KMS-11 (cell line): ENCODE measurements at regions not wholly inside any gene's neighbourhood (a gene's known extent, or its start where the extent isn't known, plus 50 kb on each side); places are given as distances from the start of the nearest gene placed in this dataset.

Experiments used
- H2AFZ ChIP-seq: fragments of 200-600 bp; sonication (generic); 2 replicates; pipeline ENCODE4 v1.6.1; 2016; ENCODE audit warnings: antibody characterized with exemption, mixed run types, low read depth
- H3K27ac ChIP-seq: fragments of 200-600 bp; sonication (generic); 2 replicates; pipeline ENCODE4 v1.6.1; 2016; ENCODE audit warnings: mild to moderate bottlenecking, mixed run types
- H3K27me3 ChIP-seq: fragments of 200-600 bp; sonication (generic); 2 replicates; pipeline ENCODE4 v1.6.1; 2017; ENCODE audit warnings: mild to moderate bottlenecking, low read depth, mixed run types, moderate library complexity; ENCODE audit not compliant: insufficient read depth
- H3K36me3 ChIP-seq: fragments of 200-600 bp; sonication (generic); 2 replicates; pipeline ENCODE4 v1.6.1; 2017; ENCODE audit warnings: mild to moderate bottlenecking, mixed run types; ENCODE audit not compliant: insufficient read depth
- H3K4me1 ChIP-seq: fragments of 200-600 bp; sonication (generic); 2 replicates; pipeline ENCODE4 v1.6.1; 2016; ENCODE audit warnings: mild to moderate bottlenecking, low read depth, mixed run types; ENCODE audit not compliant: poor library complexity, severe bottlenecking
- H3K4me2 ChIP-seq: fragments of 200-600 bp; sonication (generic); 2 replicates; pipeline ENCODE4 v1.7.0; 2016; ENCODE audit warnings: mild to moderate bottlenecking, mixed run types
- H3K4me3 ChIP-seq: fragments of 200-600 bp; sonication (generic); IDR thresholded peaks from 2 replicates; pipeline ENCODE4 v1.6.1; 2017; ENCODE audit warnings: low read depth, low read length, mixed read lengths; ENCODE audit not compliant: insufficient read depth
- H3K79me2 ChIP-seq: fragments of 200-600 bp; sonication (generic); 2 replicates; pipeline ENCODE4 v1.6.1; 2016; ENCODE audit warnings: low read depth, mixed run types; ENCODE audit not compliant: insufficient read depth
- H3K9ac ChIP-seq: fragments of 200-600 bp; sonication (generic); 2 replicates; pipeline ENCODE4 v1.6.1; 2016; ENCODE audit warnings: mild to moderate bottlenecking, mixed run types
- H4K20me1 ChIP-seq: fragments of 200-600 bp; sonication (generic); 2 replicates; pipeline ENCODE4 v1.6.1; 2016; ENCODE audit warnings: mild to moderate bottlenecking, mixed run types; ENCODE audit not compliant: insufficient read depth
- CTCF ChIP-seq: fragments of 200-600 bp; sonication (generic); conservative IDR thresholded peaks from 2 replicates; pipeline ENCODE4 v1.6.1; 2017; ENCODE audit warnings: low read depth, mild to moderate bottlenecking, antibody characterized with exemption, low read length, moderate library complexity, mixed read lengths

DNA sequence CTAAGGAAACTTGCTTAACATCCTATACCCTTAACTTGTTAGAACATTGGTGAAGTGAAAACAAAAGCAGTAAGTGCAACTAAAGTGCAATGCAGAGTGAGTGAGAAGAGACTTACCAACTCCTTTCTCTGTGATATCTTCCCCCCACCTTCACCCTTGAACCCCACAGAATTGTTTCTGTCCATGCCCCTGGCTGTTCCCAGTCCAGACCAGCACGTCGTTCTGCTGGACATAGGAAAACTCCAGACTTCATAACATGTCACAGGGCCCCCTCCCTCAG lies 91.9 kb downstream of the DAD1 start:
- Histone ChIP-seq H4K20me1 (no peaks in the 10 kb centered on the region), H3K4me2 (no peak overlapping the region), H3K36me3 (no peaks in the 10 kb centered on the region), H3K79me2 (no peaks in the 10 kb centered on the region), H2AFZ (no peak overlapping the region; the same call in 1 of the 2 replicates), H3K9ac (no peak overlapping the region), H3K4me1 (peaks cover 2% of the 10 kb centered on the region), H3K27me3 (no peaks in the 10 kb centered on the region), H3K4me3 (no peak overlapping the region), H3K27ac (no peak overlapping the region)
- TF ChIP-seq CTCF: no peak

GRCh38 chr14:22494486-22495135 lies 94.4 kb downstream of the DAD1 start:
- TF ChIP-seq CTCF: no peak
- no peaks in the 10 kb centered on the region for H3K79me2 ChIP-seq
- H3K27ac ChIP-seq: no peak overlapping the region
- H3K27me3 ChIP-seq: no peaks in the 10 kb centered on the region
- no peaks in the 10 kb centered on the region for H4K20me1 ChIP-seq
- H3K4me3 ChIP-seq: no peak overlapping the region
- H3K36me3 ChIP-seq: no peaks in the 10 kb centered on the region
- no peak overlapping the region for H2AFZ ChIP-seq
- H3K4me1 ChIP-seq: peaks cover 2% of the 10 kb centered on the region
- H3K9ac ChIP-seq: no peak overlapping the region
- no peak overlapping the region for H3K4me2 ChIP-seq

- Histone ChIP-seq H3K4me2 (no peak overlapping the region), H4K20me1 (no peaks in the 10 kb centered on the region), H3K9ac (no peak overlapping the region), H3K36me3 (no peaks in the 10 kb centered on the region), H2AFZ (no peak overlapping the region), H3K27ac (no peak overlapping the region), H3K79me2 (no peaks in the 10 kb centered on the region), H3K27me3 (no peaks in the 10 kb centered on the region), H3K4me1 (peaks cover 2% of the 10 kb centered on the region), H3K4me3 (no peak overlapping the region)
- no peak for TF ChIP-seq CTCF
Observed at GRCh38 chr14:22493753-22494152, 95.3 kb downstream of the DAD1 start.

DNA sequence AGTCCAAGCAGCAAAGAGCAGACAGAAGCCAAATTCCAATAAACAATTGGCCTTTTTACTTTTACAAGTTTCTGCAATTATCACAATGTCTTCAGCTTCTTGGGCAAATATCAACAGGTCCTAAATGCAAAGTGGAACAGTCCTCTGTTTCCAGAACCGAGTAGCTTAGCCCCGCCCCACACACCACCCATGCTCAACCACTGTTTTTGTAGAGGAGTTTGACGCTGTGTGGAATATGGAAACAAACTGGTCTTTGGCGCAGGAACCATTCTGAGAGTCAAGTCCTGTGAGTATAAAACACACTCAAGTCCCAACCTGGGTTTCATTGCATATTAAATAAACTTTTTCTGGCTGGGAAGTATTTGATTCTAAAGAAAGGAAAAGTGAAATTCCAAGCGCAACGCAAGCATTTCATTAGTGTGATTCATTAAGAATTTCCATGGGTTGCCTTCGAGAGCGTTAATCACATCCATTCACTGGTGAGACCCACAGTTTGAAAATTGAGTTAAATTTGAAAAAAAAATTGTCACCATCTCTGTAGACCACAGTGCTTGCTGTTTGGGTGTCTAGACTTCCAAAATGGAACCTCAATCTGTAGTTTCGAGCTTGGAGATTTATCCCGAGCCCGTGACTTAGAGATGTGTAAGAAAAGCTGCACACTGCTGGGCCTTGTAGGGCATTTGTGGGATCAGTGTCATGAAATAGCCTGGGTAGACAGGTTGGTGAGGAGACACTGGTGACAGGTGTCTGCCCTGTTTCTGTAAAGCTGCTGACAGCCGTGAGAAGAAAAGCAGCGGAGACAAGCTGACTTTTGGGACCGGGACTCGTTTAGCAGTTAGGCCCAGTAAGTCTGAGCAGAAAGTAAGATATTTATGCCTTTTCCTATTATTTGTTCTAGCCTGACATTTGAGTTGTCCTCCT lies 96.1 kb downstream of the DAD1 start:
- H3K9ac ChIP-seq: no peak overlapping the region
- TF ChIP-seq CTCF: no peak
- no peaks in the 10 kb centered on the region for H4K20me1 ChIP-seq
- no peaks in the 10 kb centered on the region for H3K79me2 ChIP-seq
- H3K4me2 ChIP-seq: no peak overlapping the region
- H3K4me3 ChIP-seq: no peak overlapping the region
- no peak overlapping the region for H3K27ac ChIP-seq
- H3K36me3 ChIP-seq: no peaks in the 10 kb centered on the region
- H3K4me1 ChIP-seq: peaks cover 2% of the 10 kb centered on the region
- H2AFZ ChIP-seq: no peak overlapping the region
- H3K27me3 ChIP-seq: no peaks in the 10 kb centered on the region
